PC-3 (cell line): ENCODE measurements at regions not wholly inside any gene's neighbourhood (a gene's known extent, or its start where the extent isn't known, plus 50 kb on each side); places are given as distances from the start of the nearest gene placed in this dataset.

Experiments
- ATAC-seq: fragments of 200-7000 bp; cut with Tn5 transposase; 2 replicates; pipeline ENCODE4 v1.9.1; 2020; ENCODE audit warnings: mild to moderate bottlenecking, moderate library complexity
- BruUV-seq: library from RNA; stranded (reverse); fragments of 400-500 nt; replicated peaks from 2 replicates; lab custom pipeline; 2021; lab: Mats Ljungman, UMichigan
- CTCF ChIA-PET: fragments of 300-600 bp; sonication (Branson Sonifier 250); formaldehyde crosslinking; loops from one replicate; lab custom pipeline; 2022; ENCODE audit warnings: antibody characterized with exemption; lab: Charles Lee
- POLR2A ChIA-PET: fragments of 300-600 bp; sonication (Branson Sonifier 250); formaldehyde crosslinking; loops from one replicate; lab custom pipeline; 2022; ENCODE audit warnings: antibody characterized with exemption; ENCODE audit not compliant: unreplicated experiment; lab: Charles Lee
- DNase-seq: peaks from one replicate; pipeline ENCODE4 v3.0.0-alpha.2; 2015
- H2AFZ ChIP-seq: fragments of 300-600 bp; sonication (generic); 2 replicates; pipeline ENCODE4 v1.6.0; 2016; ENCODE audit warnings: antibody characterized with exemption, low read length
- H3F3A ChIP-seq: fragments of 300-600 bp; sonication (generic); one replicate; pipeline ENCODE4 v1.6.0; 2017; ENCODE audit warnings: antibody characterized with exemption, low read length, control low read depth, mild to moderate bottlenecking; ENCODE audit not compliant: unreplicated experiment
- H3K27ac ChIP-seq: fragments of 300-600 bp; sonication (generic); 2 replicates; pipeline ENCODE4 v1.5.1; 2016; ENCODE audit warnings: mild to moderate bottlenecking, low read length
- H3K27me3 ChIP-seq: fragments of 300-600 bp; sonication (generic); 2 replicates; pipeline ENCODE4 v1.6.1; 2016; ENCODE audit warnings: low read length, mixed read lengths
- H3K36me3 ChIP-seq: fragments of 300-600 bp; sonication (generic); 2 replicates; pipeline ENCODE4 v1.6.1; 2016; ENCODE audit warnings: low read depth, mixed run types, low read length, mixed read lengths
- H3K4me1 ChIP-seq: fragments of 300-600 bp; sonication (generic); 2 replicates; pipeline ENCODE4 v1.5.1; 2016; ENCODE audit warnings: low read length; ENCODE audit not compliant: insufficient read depth
- H3K4me2 ChIP-seq: fragments of 300-600 bp; sonication (generic); 2 replicates; pipeline ENCODE4 v1.6.0; 2016; ENCODE audit warnings: low read length
- H3K4me3 ChIP-seq: fragments of 300-600 bp; sonication (generic); 2 replicates; pipeline ENCODE4 v1.5.1; 2016; ENCODE audit warnings: mild to moderate bottlenecking, low read length, mixed read lengths
- H3K79me2 ChIP-seq: fragments of 300-600 bp; sonication (generic); 2 replicates; pipeline ENCODE4 v1.6.1; 2017; ENCODE audit warnings: low read length, mixed read lengths
- H3K9ac ChIP-seq: fragments of 300-600 bp; sonication (generic); 2 replicates; pipeline ENCODE4 v1.6.0; 2016; ENCODE audit warnings: mild to moderate bottlenecking, low read length
- H3K9me2 ChIP-seq: fragments of 300-600 bp; sonication (generic); replicated peaks from 2 replicates; pipeline ENCODE4 v1.6.1; 2016; ENCODE audit warnings: mixed run types, low read length, mixed read lengths
- H3K9me3 ChIP-seq: fragments of 300-600 bp; sonication (generic); 2 replicates; pipeline ENCODE4 v1.6.1; 2016; ENCODE audit warnings: low read length, mixed read lengths
- H4K20me1 ChIP-seq: fragments of 300-600 bp; sonication (generic); 2 replicates; pipeline ENCODE4 v1.6.1; 2016; ENCODE audit warnings: low read length, mixed read lengths
- EZH2 ChIP-seq: fragments of 300-600 bp; sonication (generic); IDR thresholded peaks from one replicate; pipeline ENCODE4 v1.6.1; 2017; ENCODE audit warnings: antibody characterized with exemption, mild to moderate bottlenecking, low read length; ENCODE audit not compliant: unreplicated experiment
- EZH2phosphoT487 ChIP-seq: fragments of 300-600 bp; sonication (generic); IDR thresholded peaks from 2 replicates; pipeline ENCODE4 v1.6.1; 2018; ENCODE audit warnings: mild to moderate bottlenecking, antibody characterized with exemption, low read length, borderline replicate concordance
- intact Hi-C: fragments of 100-400 bp; cut with micrococcal nuclease; formaldehyde crosslinking; loops from 2 replicates; pipeline ENCODE4 v1.9.0; 2023
- TF ChIP-seq, protein P1 (sequence below): fragments of 300-600 bp; sonication (generic); conservative IDR thresholded peaks from 2 replicates; pipeline ENCODE4 v1.5.1; 2017; ENCODE audit warnings: antibody characterized with exemption, low read depth, mild to moderate bottlenecking, low read length

DNA sequence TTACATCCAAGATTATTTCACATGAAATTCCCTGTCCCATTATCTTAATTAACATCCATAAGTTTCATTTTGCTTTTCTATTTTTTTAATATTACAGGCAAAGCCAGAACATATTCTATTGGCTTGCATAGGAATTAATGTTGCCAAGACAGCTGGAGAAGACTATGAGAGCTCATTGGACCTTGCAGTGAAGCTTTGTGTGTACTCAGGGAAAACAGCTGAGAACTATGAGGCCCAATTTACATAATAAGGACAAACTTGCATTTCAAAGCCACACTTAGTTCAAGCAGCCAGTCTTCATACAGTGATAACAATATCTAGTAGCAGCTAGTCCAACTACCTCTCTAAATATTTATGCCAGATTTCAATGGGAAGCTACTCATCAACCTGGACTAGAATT lies 134.4 kb downstream of the DDX53 start:
- Histone ChIP-seq H3K36me3 (no peaks in the 10 kb centered on the region), H3K4me3 (no peak overlapping the region), H2AFZ (no peak overlapping the region), H3K4me2 (no peak overlapping the region), H4K20me1 (no peaks in the 10 kb centered on the region), H3K9me3 (no peaks in the 10 kb centered on the region), H3K9me2 (no peaks in the 10 kb centered on the region), H3K79me2 (no peaks in the 10 kb centered on the region), H3K27ac (no peak overlapping the region), H3K27me3 (no peaks in the 10 kb centered on the region), H3K4me1 (no peaks in the 10 kb centered on the region), H3K9ac (no peak overlapping the region), H3F3A (no peaks in the 10 kb centered on the region)
- BruUV-seq: no TSS peak
- CTCF ChIA-PET: no interaction called here
- POLR2A ChIA-PET: interaction anchor here (0.5 kb wide), 1 partner anchor 1382 kb away, joined by 5 read pairs; no protein-coding TSS in a partner anchor
- no peak for DNase-seq
- no peak for ATAC-seq
- intact Hi-C loops: no loop called here
- no peak for TF ChIP-seq EZH2
- TF ChIP-seq, protein P1, sequence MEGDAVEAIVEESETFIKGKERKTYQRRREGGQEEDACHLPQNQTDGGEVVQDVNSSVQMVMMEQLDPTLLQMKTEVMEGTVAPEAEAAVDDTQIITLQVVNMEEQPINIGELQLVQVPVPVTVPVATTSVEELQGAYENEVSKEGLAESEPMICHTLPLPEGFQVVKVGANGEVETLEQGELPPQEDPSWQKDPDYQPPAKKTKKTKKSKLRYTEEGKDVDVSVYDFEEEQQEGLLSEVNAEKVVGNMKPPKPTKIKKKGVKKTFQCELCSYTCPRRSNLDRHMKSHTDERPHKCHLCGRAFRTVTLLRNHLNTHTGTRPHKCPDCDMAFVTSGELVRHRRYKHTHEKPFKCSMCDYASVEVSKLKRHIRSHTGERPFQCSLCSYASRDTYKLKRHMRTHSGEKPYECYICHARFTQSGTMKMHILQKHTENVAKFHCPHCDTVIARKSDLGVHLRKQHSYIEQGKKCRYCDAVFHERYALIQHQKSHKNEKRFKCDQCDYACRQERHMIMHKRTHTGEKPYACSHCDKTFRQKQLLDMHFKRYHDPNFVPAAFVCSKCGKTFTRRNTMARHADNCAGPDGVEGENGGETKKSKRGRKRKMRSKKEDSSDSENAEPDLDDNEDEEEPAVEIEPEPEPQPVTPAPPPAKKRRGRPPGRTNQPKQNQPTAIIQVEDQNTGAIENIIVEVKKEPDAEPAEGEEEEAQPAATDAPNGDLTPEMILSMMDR: no peak
- TF ChIP-seq EZH2phosphoT487: no peak

DNA sequence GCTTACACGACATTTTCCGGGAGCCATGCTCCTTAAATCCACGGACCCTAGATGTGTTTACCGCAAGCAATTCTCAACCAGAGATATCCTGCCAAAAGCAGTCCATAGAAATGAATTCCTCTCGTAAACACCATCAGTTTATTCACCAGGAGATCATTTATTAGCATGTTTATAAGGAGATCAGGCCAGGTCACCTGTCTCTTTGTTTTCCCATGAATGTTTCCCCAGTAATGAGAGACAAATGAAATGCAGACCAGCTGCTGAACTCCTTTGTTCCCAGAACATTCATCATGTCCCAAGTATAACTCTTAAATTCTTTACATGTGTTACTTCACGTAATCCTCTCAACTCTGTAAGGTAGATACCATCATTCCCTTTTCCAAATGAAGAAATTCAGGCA lies 137.1 kb downstream of the DDX53 start:
- ATAC-seq (no peak), DNase-seq (no peak)
- ChIA-PET CTCF (no interaction called here), POLR2A (no interaction called here)
- Histone ChIP-seq H3K4me1 (no peaks in the 10 kb centered on the region), H3K9me3 (no peaks in the 10 kb centered on the region), H3K27ac (no peak overlapping the region), H3K9ac (no peak overlapping the region), H3K4me3 (no peak overlapping the region), H2AFZ (no peak overlapping the region), H3K9me2 (no peaks in the 10 kb centered on the region), H3K36me3 (no peaks in the 10 kb centered on the region), H3K27me3 (no peaks in the 10 kb centered on the region), H4K20me1 (no peaks in the 10 kb centered on the region), H3F3A (no peaks in the 10 kb centered on the region), H3K79me2 (no peaks in the 10 kb centered on the region), H3K4me2 (no peak overlapping the region)
- intact Hi-C loops: no loop called here
- BruUV-seq: no TSS peak
- TF ChIP-seq EZH2 (no peak), EZH2phosphoT487 (no peak)
- TF ChIP-seq, protein P1: no peak

DNA sequence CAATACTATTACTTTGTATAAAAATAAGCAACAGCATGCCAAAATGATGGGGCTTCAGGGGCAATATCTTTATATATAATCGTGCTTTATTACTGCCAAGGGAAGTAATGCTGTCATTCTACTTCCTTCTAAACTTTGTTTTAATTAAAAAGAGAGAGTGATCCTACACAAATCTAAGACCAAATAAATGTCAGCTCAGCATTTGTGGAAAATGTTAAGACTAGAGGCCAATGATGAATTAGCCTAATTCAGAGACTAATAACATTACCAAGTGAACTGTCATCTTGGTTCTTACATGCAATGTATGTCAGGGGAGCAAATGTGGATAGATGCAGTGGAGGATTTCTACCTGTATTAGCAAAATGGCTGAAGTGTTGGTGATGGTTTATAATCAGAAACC lies 166.4 kb upstream of the PTCHD1 start:
- H2AFZ ChIP-seq: no peak overlapping the region
- CTCF ChIA-PET: no interaction called here
- TF ChIP-seq EZH2 (no peak), EZH2phosphoT487 (no peak)
- TF ChIP-seq, protein P1: no peak
- intact Hi-C loops: no loop called here
- H3K27ac ChIP-seq: no peak overlapping the region
- no peak for ATAC-seq
- no peak overlapping the region for H3K4me2 ChIP-seq
- H3K79me2 ChIP-seq: no peaks in the 10 kb centered on the region
- no peak overlapping the region for H3K9ac ChIP-seq
- peaks cover 3% of the 10 kb centered on the region; the same call in 1 of the 2 replicates for H3K27me3 ChIP-seq
- no peaks in the 10 kb centered on the region for H3K9me3 ChIP-seq
- no peaks in the 10 kb centered on the region for H3F3A ChIP-seq
- H3K9me2 ChIP-seq: no peaks in the 10 kb centered on the region
- H3K4me3 ChIP-seq: no peak overlapping the region
- POLR2A ChIA-PET: no interaction called here
- BruUV-seq: no TSS peak
- H3K36me3 ChIP-seq: no peaks in the 10 kb centered on the region
- H3K4me1 ChIP-seq: no peaks in the 10 kb centered on the region
- DNase-seq: no peak
- no peaks in the 10 kb centered on the region for H4K20me1 ChIP-seq
